ENCODE measurements at regions not wholly inside any gene's neighbourhood (a gene's known extent, or its start where the extent isn't known, plus 50 kb on each side); places are given as distances from the start of the nearest gene placed in this dataset.

GRCh38 chr13:84339456-84339855, 457.2 kb upstream of the SLITRK1 start:
- Histone ChIP-seq H3K4me1 (ENCODE audit: control insufficient read depth in 2 of 2, insufficient read depth in 2 of 2, low read length in 2 of 2) (no peaks in the 10 kb centered on the region), H3K4me3 (ENCODE audit: low read length in 2 of 2) (no peak overlapping the region), H3K27me3 (ENCODE audit: control insufficient read depth in 2 of 2, insufficient read depth in 1 of 2, low read length in 1 of 2) (no peaks in the 10 kb centered on the region), H3K36me3 (ENCODE audit: control insufficient read depth in 2 of 2, insufficient read depth in 2 of 2, low read length in 1 of 2) (no peaks in the 10 kb centered on the region), H3K27ac (ENCODE audit: low read depth in 1 of 2, low read length in 1 of 2) (no peak overlapping the region), H3K9me3 (ENCODE audit: control insufficient read depth in 2 of 2, insufficient read depth in 1 of 2, low read length in 1 of 2) (no peaks in the 10 kb centered on the region)
- no peak for DNase-seq (ENCODE audit: low read depth in 6 of 9, low spot score in 9 of 9)

- no peak overlapping the region for H3K27ac ChIP-seq (ENCODE audit: low read depth in 1 of 2, low read length in 1 of 2)
- no peaks in the 10 kb centered on the region for H3K27me3 ChIP-seq (ENCODE audit: control insufficient read depth in 2 of 2, insufficient read depth in 1 of 2, low read length in 1 of 2)
- H3K36me3 ChIP-seq (ENCODE audit: control insufficient read depth in 2 of 2, insufficient read depth in 2 of 2, low read length in 1 of 2) = no peaks in the 10 kb centered on the region
- DNase-seq (ENCODE audit: low read depth in 6 of 9, low spot score in 9 of 9) = no peak
- no peaks in the 10 kb centered on the region for H3K9me3 ChIP-seq (ENCODE audit: control insufficient read depth in 2 of 2, insufficient read depth in 1 of 2, low read length in 1 of 2)
- H3K4me3 ChIP-seq (ENCODE audit: low read length in 2 of 2) = no peak overlapping the region
- no peaks in the 10 kb centered on the region for H3K4me1 ChIP-seq (ENCODE audit: control insufficient read depth in 2 of 2, insufficient read depth in 2 of 2, low read length in 2 of 2)
- whole genome bisulfite sequencing = 96% methylated on average over 2 of the region's 2 CpGs
Observed at GRCh38 chr13:84332346-84332745, 450.1 kb upstream of the SLITRK1 start.

- no peaks in the 10 kb centered on the region for H3K27me3 ChIP-seq (ENCODE audit: control insufficient read depth in 2 of 2, insufficient read depth in 1 of 2, low read length in 1 of 2)
- H3K9me3 ChIP-seq (ENCODE audit: control insufficient read depth in 2 of 2, insufficient read depth in 1 of 2, low read length in 1 of 2) = no peaks in the 10 kb centered on the region
- H3K4me1 ChIP-seq (ENCODE audit: control insufficient read depth in 2 of 2, insufficient read depth in 2 of 2, low read length in 2 of 2) = no peaks in the 10 kb centered on the region
- H3K27ac ChIP-seq (ENCODE audit: low read depth in 1 of 2, low read length in 1 of 2) = no peak overlapping the region
- no peak for DNase-seq (ENCODE audit: low read depth in 6 of 9, low spot score in 9 of 9)
- no peaks in the 10 kb centered on the region for H3K36me3 ChIP-seq (ENCODE audit: control insufficient read depth in 2 of 2, insufficient read depth in 2 of 2, low read length in 1 of 2)
- H3K4me3 ChIP-seq (ENCODE audit: low read length in 2 of 2) = no peak overlapping the region
- 95% methylated on average over 4 of the region's 4 CpGs for WGBS
Observed at GRCh38 chr13:84315527-84315926, 433.3 kb upstream of the SLITRK1 start.

- WGBS = 98% methylated on average over 1 of the region's 1 CpG
Observed at GRCh38 chr13:84303035-84303434, 420.8 kb upstream of the SLITRK1 start.

GRCh38 chr13:84297251-84297650, 415.0 kb upstream of the SLITRK1 start:
- H3K27me3 ChIP-seq (ENCODE audit: control insufficient read depth in 2 of 2, insufficient read depth in 1 of 2, low read length in 1 of 2) = no peaks in the 10 kb centered on the region
- H3K36me3 ChIP-seq (ENCODE audit: control insufficient read depth in 2 of 2, insufficient read depth in 2 of 2, low read length in 1 of 2) = no peaks in the 10 kb centered on the region

More at GRCh38 chr13:84303035-84303434, 420.8 kb upstream of the SLITRK1 start:
- H3K4me1 ChIP-seq (ENCODE audit: control insufficient read depth in 2 of 2, insufficient read depth in 2 of 2, low read length in 2 of 2) = no peaks in the 10 kb centered on the region
- no peaks in the 10 kb centered on the region for H3K27me3 ChIP-seq (ENCODE audit: control insufficient read depth in 2 of 2, insufficient read depth in 1 of 2, low read length in 1 of 2)
- DNase-seq (ENCODE audit: low read depth in 6 of 9, low spot score in 9 of 9) = no peak
- no peaks in the 10 kb centered on the region for H3K9me3 ChIP-seq (ENCODE audit: control insufficient read depth in 2 of 2, insufficient read depth in 1 of 2, low read length in 1 of 2)
- H3K4me3 ChIP-seq (ENCODE audit: low read length in 2 of 2) = no peak overlapping the region
- no peak overlapping the region for H3K27ac ChIP-seq (ENCODE audit: low read depth in 1 of 2, low read length in 1 of 2)
- no peaks in the 10 kb centered on the region for H3K36me3 ChIP-seq (ENCODE audit: control insufficient read depth in 2 of 2, insufficient read depth in 2 of 2, low read length in 1 of 2)

GRCh38 chr13:84296401-84296800, 414.1 kb upstream of the SLITRK1 start:
- Histone ChIP-seq H3K36me3 (ENCODE audit: control insufficient read depth in 2 of 2, insufficient read depth in 2 of 2, low read length in 1 of 2) (no peaks in the 10 kb centered on the region), H3K27me3 (ENCODE audit: control insufficient read depth in 2 of 2, insufficient read depth in 1 of 2, low read length in 1 of 2) (no peaks in the 10 kb centered on the region), H3K4me1 (ENCODE audit: control insufficient read depth in 2 of 2, insufficient read depth in 2 of 2, low read length in 2 of 2) (no peaks in the 10 kb centered on the region), H3K4me3 (ENCODE audit: low read length in 2 of 2) (no peak overlapping the region), H3K9me3 (ENCODE audit: control insufficient read depth in 2 of 2, insufficient read depth in 1 of 2, low read length in 1 of 2) (no peaks in the 10 kb centered on the region), H3K27ac (ENCODE audit: low read depth in 1 of 2, low read length in 1 of 2) (no peak overlapping the region)
- no peak for DNase-seq (ENCODE audit: low read depth in 6 of 9, low spot score in 9 of 9)
- 94% methylated on average over 2 of the region's 2 CpGs for WGBS

More at GRCh38 chr13:84297251-84297650, 415.0 kb upstream of the SLITRK1 start:
- H3K4me3 ChIP-seq (ENCODE audit: low read length in 2 of 2) = no peak overlapping the region
- H3K9me3 ChIP-seq (ENCODE audit: control insufficient read depth in 2 of 2, insufficient read depth in 1 of 2, low read length in 1 of 2) = no peaks in the 10 kb centered on the region
- no peaks in the 10 kb centered on the region for H3K4me1 ChIP-seq (ENCODE audit: control insufficient read depth in 2 of 2, insufficient read depth in 2 of 2, low read length in 2 of 2)
- DNase-seq (ENCODE audit: low read depth in 6 of 9, low spot score in 9 of 9) = no peak
- H3K27ac ChIP-seq (ENCODE audit: low read depth in 1 of 2, low read length in 1 of 2) = no peak overlapping the region

GRCh38 chr13:84294576-84294975, 412.3 kb upstream of the SLITRK1 start:
- WGBS = 91% methylated on average over 3 of the region's 3 CpGs
- no peaks in the 10 kb centered on the region for H3K9me3 ChIP-seq (ENCODE audit: control insufficient read depth in 2 of 2, insufficient read depth in 1 of 2, low read length in 1 of 2)

GRCh38 chr13:84290386-84290785, 408.1 kb upstream of the SLITRK1 start:
- 95% methylated on average over 4 of the region's 4 CpGs for WGBS
- no peak overlapping the region for H3K4me3 ChIP-seq (ENCODE audit: low read length in 2 of 2)
- no peaks in the 10 kb centered on the region for H3K9me3 ChIP-seq (ENCODE audit: control insufficient read depth in 2 of 2, insufficient read depth in 1 of 2, low read length in 1 of 2)

More at GRCh38 chr13:84294576-84294975, 412.3 kb upstream of the SLITRK1 start:
- H3K4me3 ChIP-seq (ENCODE audit: low read length in 2 of 2) = no peak overlapping the region
- H3K4me1 ChIP-seq (ENCODE audit: control insufficient read depth in 2 of 2, insufficient read depth in 2 of 2, low read length in 2 of 2) = no peaks in the 10 kb centered on the region
- H3K27me3 ChIP-seq (ENCODE audit: control insufficient read depth in 2 of 2, insufficient read depth in 1 of 2, low read length in 1 of 2) = no peaks in the 10 kb centered on the region
- H3K27ac ChIP-seq (ENCODE audit: low read depth in 1 of 2, low read length in 1 of 2) = no peak overlapping the region
- DNase-seq (ENCODE audit: low read depth in 6 of 9, low spot score in 9 of 9) = no peak
- no peaks in the 10 kb centered on the region for H3K36me3 ChIP-seq (ENCODE audit: control insufficient read depth in 2 of 2, insufficient read depth in 2 of 2, low read length in 1 of 2)

GRCh38 chr13:84279166-84279565, 396.9 kb upstream of the SLITRK1 start:
- no peaks in the 10 kb centered on the region for H3K9me3 ChIP-seq (ENCODE audit: control insufficient read depth in 2 of 2, insufficient read depth in 1 of 2, low read length in 1 of 2)
- no peaks in the 10 kb centered on the region for H3K36me3 ChIP-seq (ENCODE audit: control insufficient read depth in 2 of 2, insufficient read depth in 2 of 2, low read length in 1 of 2)
- H3K4me1 ChIP-seq (ENCODE audit: control insufficient read depth in 2 of 2, insufficient read depth in 2 of 2, low read length in 2 of 2) = no peaks in the 10 kb centered on the region
- DNase-seq (ENCODE audit: low read depth in 6 of 9, low spot score in 9 of 9) = no peak
- no peak overlapping the region for H3K27ac ChIP-seq (ENCODE audit: low read depth in 1 of 2, low read length in 1 of 2)
- H3K27me3 ChIP-seq (ENCODE audit: control insufficient read depth in 2 of 2, insufficient read depth in 1 of 2, low read length in 1 of 2) = no peaks in the 10 kb centered on the region
- 96% methylated on average over 2 of the region's 2 CpGs for WGBS
- H3K4me3 ChIP-seq (ENCODE audit: low read length in 2 of 2) = no peak overlapping the region

More at GRCh38 chr13:84290386-84290785, 408.1 kb upstream of the SLITRK1 start:
- no peaks in the 10 kb centered on the region for H3K27me3 ChIP-seq (ENCODE audit: control insufficient read depth in 2 of 2, insufficient read depth in 1 of 2, low read length in 1 of 2)
- H3K4me1 ChIP-seq (ENCODE audit: control insufficient read depth in 2 of 2, insufficient read depth in 2 of 2, low read length in 2 of 2) = no peaks in the 10 kb centered on the region
- H3K27ac ChIP-seq (ENCODE audit: low read depth in 1 of 2, low read length in 1 of 2) = no peak overlapping the region
- no peak for DNase-seq (ENCODE audit: low read depth in 6 of 9, low spot score in 9 of 9)
- H3K36me3 ChIP-seq (ENCODE audit: control insufficient read depth in 2 of 2, insufficient read depth in 2 of 2, low read length in 1 of 2) = no peaks in the 10 kb centered on the region
